IPS-NIHi7 (cell line): ENCODE measurements at regions not wholly inside any gene's neighbourhood (a gene's known extent, or its start where the extent isn't known, plus 50 kb on each side); places are given as distances from the start of the nearest gene placed in this dataset.
"Not testable (repeated sequence)": the region's sequence is repeated elsewhere in the genome, so short reads cannot be mapped to it uniquely, and the experiment has no call there.

ENCODE experiments used
- DNase-seq: peaks from one replicate; pipeline ENCODE4 v3.0.0; 2012; ENCODE audit warnings: mixed read lengths; ENCODE audit errors: extremely low spot score

- DNase-seq: not testable (repeated sequence)
Observed at GRCh38 chr12:83260126-83260525, 573.4 kb downstream of the TMTC2 start.

DNA sequence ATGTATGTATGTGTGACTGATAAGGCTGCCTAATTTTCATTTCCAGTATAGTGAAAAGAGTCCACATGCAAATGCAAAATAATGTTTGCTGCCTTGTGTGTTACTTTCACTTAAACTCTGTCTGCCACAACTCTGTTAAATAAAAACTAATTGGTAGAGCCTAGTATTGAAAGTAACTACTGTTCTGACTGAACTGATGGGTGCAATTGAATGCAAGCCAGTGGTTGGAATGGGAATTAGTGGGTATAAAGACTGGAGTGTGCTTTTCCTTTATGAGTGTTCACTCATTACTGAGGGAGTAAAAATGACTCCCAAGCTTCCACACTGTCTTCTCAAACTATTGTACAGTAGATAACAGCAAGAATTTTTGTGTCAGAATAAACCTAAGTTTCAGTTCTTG, 571.0 kb downstream of the TMTC2 start:
- DNase-seq: no peak

- no peak for DNase-seq
Observed at GRCh38 chr12:83256562-83256961, 569.9 kb downstream of the TMTC2 start.

- DNase-seq: no peak
Observed at GRCh38 chr12:83250866-83251265, 564.2 kb downstream of the TMTC2 start.

GRCh38 chr12:83245156-83245555, 558.5 kb downstream of the TMTC2 start:
- DNase-seq: no peak

DNA sequence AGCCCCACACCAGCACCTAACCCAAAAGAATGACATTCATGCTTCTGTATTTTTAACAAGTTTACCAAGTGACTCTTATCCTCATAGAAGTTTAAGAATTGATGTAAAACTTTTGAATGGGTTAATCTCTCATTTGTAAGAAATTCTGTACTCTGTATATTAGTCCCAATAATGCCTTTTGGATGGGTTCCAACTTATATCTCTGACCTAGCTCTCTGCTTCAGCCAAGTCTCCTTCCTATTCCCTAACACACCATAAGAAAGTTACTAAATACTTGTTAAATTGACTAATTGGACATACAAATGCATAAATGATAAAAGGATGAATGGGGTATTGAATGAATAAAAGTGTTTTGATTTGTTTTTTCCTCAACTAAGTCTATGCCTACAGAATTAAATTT, 557.3 kb downstream of the TMTC2 start:
- DNase-seq: no peak

- not testable (repeated sequence) for DNase-seq
Observed at GRCh38 chr12:83233987-83234386, 547.3 kb downstream of the TMTC2 start.

- DNase-seq: not testable (repeated sequence)
Observed at GRCh38 chr12:83226960-83227359, 540.3 kb downstream of the TMTC2 start.

GRCh38 chr12:83225806-83226205, 539.1 kb downstream of the TMTC2 start:
- no peak for DNase-seq

DNA sequence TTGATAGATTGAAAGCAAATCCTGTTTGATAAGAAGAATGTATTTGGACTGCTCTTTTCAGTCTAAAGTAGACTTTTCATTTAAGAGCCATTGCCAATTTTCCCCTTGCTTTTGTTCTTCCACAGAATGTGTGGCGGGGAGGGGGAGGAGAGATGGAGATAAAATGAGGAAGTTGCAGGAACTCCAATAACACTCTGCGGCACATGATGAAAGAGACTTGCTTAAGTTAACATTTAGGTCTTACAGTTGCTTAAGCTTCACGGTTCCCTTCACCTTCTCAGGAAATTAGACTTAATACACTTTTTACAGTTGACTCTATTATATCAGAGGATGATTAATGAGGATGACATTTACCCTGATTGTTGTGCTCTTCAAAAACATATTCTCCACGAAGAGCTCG, 537.3 kb downstream of the TMTC2 start:
- no peak for DNase-seq

DNA sequence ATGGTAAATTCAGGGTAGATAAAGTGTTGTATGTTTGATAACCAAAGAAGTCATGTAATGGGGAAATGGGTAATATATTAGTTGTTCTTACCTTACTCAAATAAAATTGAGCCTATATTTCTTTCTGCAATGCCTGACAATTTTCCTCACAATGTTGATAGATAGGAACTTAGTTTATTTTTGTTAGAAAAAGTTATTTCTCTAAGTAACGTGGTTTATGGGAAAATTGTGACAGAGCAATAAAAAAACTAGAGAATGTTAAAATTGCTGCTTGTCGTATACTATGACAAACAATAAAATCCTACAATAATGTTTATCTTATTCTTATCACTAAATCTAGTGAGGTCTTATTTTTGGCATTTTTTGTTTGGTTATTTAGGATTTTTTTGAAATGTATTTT, 534.1 kb downstream of the TMTC2 start:
- no peak for DNase-seq

- no peak for DNase-seq
Observed at GRCh38 chr12:83216230-83216629, 529.5 kb downstream of the TMTC2 start.

GRCh38 chr12:83214185-83214584, 527.5 kb downstream of the TMTC2 start:
- DNase-seq: no peak

GRCh38 chr12:83210933-83211332, 524.2 kb downstream of the TMTC2 start:
- peak; percentile 9 for DNase-seq

- peak; percentile 18 for DNase-seq
Observed at GRCh38 chr12:83199069-83199468, 512.4 kb downstream of the TMTC2 start.

DNA sequence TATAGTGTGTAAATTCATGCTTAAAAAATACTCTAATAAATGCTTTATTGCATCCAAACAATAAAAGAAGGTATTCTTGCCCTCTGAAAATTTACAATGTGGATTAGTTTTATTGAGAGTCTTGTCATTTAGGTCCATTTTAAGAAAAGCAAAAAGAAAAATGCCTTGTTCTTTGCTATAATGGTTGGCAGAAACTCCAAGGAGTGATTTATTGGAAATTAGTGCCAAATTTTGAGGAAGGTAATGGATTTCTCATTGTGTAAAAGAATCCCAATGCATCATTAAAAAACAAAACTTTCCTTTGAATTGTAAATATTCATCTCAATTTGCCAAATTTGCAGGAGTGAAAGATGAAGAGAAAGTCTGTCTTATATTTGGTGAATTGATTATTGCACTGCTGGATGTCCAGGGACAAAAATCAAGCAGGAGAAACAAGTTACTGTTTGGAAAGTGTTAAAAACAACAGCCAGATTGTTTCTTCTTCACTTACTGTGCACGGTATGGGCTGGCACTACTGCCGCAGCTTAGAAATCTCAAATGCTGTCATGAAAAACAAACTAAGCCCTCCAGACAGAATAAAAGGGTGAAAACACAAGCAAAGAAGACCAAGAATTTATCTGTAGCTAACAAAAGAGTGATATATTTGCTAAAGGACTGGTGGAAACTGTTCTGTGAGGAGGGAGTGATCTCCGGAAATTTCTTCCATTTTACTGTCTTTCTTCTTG, 511.7 kb downstream of the TMTC2 start:
- DNase-seq: no peak

DNA sequence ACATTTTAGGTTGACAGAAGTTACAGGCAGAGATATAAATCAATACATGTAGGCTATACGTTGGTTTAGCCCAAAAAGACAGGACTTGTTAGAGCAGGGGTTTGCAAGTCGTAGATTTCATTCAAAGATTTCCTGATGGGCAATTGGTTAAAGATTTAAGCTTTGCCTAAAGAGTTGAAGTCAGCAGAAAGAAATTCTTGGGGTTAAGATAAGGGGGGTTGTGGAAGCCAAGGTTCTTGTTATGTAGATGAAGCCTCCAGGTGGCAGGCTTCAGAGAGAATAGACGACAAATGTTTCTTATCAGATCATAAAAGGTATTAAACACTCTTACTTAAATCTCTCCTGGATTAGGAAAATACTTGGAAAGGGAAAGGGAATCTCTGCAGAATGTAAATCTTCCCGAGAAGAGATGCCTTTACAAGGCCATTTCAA, 510.8 kb downstream of the TMTC2 start:
- DNase-seq: peak; percentile 10

DNA sequence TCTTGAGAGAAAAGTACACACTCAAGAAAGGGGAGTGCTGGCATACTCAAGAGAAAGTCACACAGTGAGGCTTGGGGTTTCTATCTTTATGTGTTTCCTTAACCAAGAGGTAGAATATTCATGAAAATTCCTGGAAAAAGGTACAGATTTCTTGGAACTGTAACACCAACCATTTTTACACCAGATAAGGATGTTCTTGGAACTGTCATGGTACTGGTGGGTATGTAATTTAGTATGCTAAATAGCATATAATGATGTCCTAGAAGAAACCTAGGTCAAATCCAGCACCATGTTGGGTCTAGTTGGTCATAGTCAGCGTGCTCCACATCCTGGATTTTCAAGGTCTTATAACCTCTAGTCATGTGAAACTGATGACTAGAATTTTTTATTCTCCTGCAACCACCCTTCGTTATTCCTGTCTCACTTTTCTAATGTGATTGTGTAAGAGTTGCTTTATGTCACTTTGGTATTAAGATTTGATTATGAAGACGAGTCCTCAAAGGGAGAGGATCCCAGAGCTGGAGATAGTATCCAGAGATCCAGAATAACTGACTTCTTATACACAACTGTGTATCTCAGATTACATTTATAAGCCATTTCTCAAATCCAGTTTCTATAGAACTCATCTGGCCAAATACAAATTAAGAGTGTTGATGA, 510.1 kb downstream of the TMTC2 start:
- DNase-seq: no peak

GRCh38 chr12:83190631-83191390, 504.1 kb downstream of the TMTC2 start:
- no peak for DNase-seq

DNA sequence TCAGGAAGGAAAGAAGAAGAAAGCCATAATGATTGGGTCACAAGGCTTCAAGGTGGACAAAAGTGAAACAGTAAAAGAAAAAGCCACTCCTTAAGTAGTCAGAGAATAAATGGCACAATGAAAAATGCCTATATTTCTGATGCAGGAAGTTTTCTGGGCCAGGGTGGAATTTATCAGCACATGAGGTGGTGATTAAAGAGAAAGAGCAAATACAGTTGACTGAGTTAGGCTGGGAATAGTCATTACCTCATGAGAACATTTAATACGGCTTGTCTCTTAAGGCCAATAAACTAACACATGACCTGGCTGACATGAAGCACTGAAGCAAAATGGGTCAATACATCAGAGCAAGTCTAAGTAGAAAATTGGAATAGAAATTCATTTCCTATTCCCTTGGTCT, 499.7 kb downstream of the TMTC2 start:
- DNase-seq: no peak

DNA sequence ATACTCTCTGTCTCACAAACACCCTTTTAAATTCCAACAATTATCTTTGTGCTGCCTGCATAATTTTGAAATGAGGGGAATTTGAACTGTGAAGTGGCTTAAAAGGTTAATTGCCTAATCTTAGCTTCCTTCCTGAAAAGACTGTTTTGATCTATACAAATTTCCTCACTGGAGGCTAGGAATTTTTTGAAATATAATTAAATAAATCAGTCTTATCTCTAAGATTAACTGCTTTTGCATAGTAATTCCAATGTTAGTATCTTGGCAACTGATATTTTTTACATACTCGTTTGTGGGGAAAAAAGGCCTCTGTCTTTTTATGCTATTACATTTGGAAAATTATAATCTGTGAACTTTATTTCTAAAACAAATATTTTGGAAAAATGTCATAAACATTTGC, 498.5 kb downstream of the TMTC2 start:
- no peak for DNase-seq
